SK-N-SH treated with all-trans-retinoic acid at 6 μM for 48 hours (cell line): ENCODE measurements at regions not wholly inside any gene's neighbourhood (a gene's known extent, or its start where the extent isn't known, plus 50 kb on each side); places are given as distances from the start of the nearest gene placed in this dataset.

Source experiments
- ATAC-seq: fragments of 200-7000 bp; cut with Tn5 transposase; 3 replicates; pipeline ENCODE4 v1.9.1; 2020; ENCODE audit warnings: mild to moderate bottlenecking, moderate library complexity
- ARNTL ChIP-seq: fragments of 450-650 bp; formaldehyde crosslinking; IDR thresholded peaks from 2 replicates; pipeline ENCODE4 v1.5.0; 2020; ENCODE audit warnings: low read depth, mild to moderate bottlenecking, moderate library complexity, borderline replicate concordance
- BACH2 ChIP-seq: fragments of 250-450 bp; sonication (Bioruptor Pico); IDR thresholded peaks from 2 replicates; pipeline ENCODE4 v1.9.0; 2021; ENCODE audit warnings: mild to moderate bottlenecking, borderline replicate concordance
- CSDC2 ChIP-seq: fragments of 250-450 bp; sonication (Bioruptor Pico); IDR thresholded peaks from 2 replicates; pipeline ENCODE4 v1.5.0; 2020; ENCODE audit warnings: mild to moderate bottlenecking, moderate library complexity
- GLIS3 ChIP-seq: fragments of 250-450 bp; sonication (Bioruptor Pico); IDR thresholded peaks from 2 replicates; pipeline ENCODE4 v1.5.0; 2020; ENCODE audit warnings: mild to moderate bottlenecking, moderate library complexity
- ISL1 ChIP-seq: fragments of 250-450 bp; sonication (Bioruptor Pico); IDR thresholded peaks from 2 replicates; pipeline ENCODE4 v2.1.2; 2022; ENCODE audit warnings: mild to moderate bottlenecking, moderate library complexity
- OSR1 ChIP-seq: fragments of 250-450 bp; sonication (Bioruptor Pico); IDR thresholded peaks from 2 replicates; pipeline ENCODE4 v1.8.0; 2022; ENCODE audit warnings: moderate library complexity, mild to moderate bottlenecking, inconsistent platforms
- PPARA ChIP-seq: fragments of 250-450 bp; sonication (Bioruptor Pico); IDR thresholded peaks from 2 replicates; pipeline ENCODE4 v1.5.0; 2020; ENCODE audit warnings: mild to moderate bottlenecking, borderline replicate concordance
- RARB ChIP-seq: fragments of 250-450 bp; sonication (Bioruptor Pico); IDR thresholded peaks from 2 replicates; pipeline ENCODE4 v1.8.0; 2021; ENCODE audit warnings: mild to moderate bottlenecking, moderate library complexity
- SNAI2 ChIP-seq: fragments of 250-450 bp; sonication (Bioruptor Pico); IDR thresholded peaks from 2 replicates; pipeline ENCODE4 v1.5.0; 2020; ENCODE audit warnings: mild to moderate bottlenecking, moderate library complexity
- TCF4 ChIP-seq: fragments of 250-450 bp; sonication (Bioruptor Pico); IDR thresholded peaks from 2 replicates; pipeline ENCODE4 v1.8.0; 2021; ENCODE audit warnings: mild to moderate bottlenecking, moderate library complexity, borderline replicate concordance
- TOX ChIP-seq: fragments of 250-450 bp; sonication (Bioruptor Pico); IDR thresholded peaks from 2 replicates; pipeline ENCODE4 v1.8.0; 2021; ENCODE audit warnings: mild to moderate bottlenecking, moderate library complexity, borderline replicate concordance
- ZC3H10 ChIP-seq: fragments of 250-450 bp; sonication (Bioruptor Pico); IDR thresholded peaks from 2 replicates; pipeline ENCODE4 v1.5.1; 2021; ENCODE audit warnings: mild to moderate bottlenecking, moderate library complexity
- ZFP3 ChIP-seq: fragments of 250-450 bp; sonication (Bioruptor Pico); IDR thresholded peaks from 2 replicates; pipeline ENCODE4 v1.5.0; 2020; ENCODE audit warnings: mild to moderate bottlenecking, moderate library complexity
- ZFP30 ChIP-seq: fragments of 450-650 bp; formaldehyde crosslinking; IDR thresholded peaks from 2 replicates; pipeline ENCODE4 v1.5.0; 2022; ENCODE audit warnings: mild to moderate bottlenecking, moderate library complexity
- ZNF565 ChIP-seq: fragments of 450-650 bp; formaldehyde crosslinking; conservative IDR thresholded peaks from 2 replicates; pipeline ENCODE4 v1.5.0; 2020; ENCODE audit warnings: low read depth, mild to moderate bottlenecking, moderate library complexity
- ZNF70 ChIP-seq: fragments of 450-650 bp; formaldehyde crosslinking; IDR thresholded peaks from 2 replicates; pipeline ENCODE4 v1.5.0; 2020; ENCODE audit warnings: mild to moderate bottlenecking, moderate library complexity
- ZNF8 ChIP-seq: fragments of 450-650 bp; formaldehyde crosslinking; IDR thresholded peaks from 2 replicates; pipeline ENCODE4 v1.5.0; 2020; ENCODE audit warnings: mild to moderate bottlenecking, moderate library complexity
- TF ChIP-seq, protein P1 (sequence below): fragments of 250-450 bp; sonication (Bioruptor Pico); IDR thresholded peaks from 2 replicates; pipeline ENCODE4 v1.5.1; 2021; ENCODE audit warnings: mild to moderate bottlenecking, moderate library complexity
- TF ChIP-seq, protein P2 (sequence below): fragments of 250-450 bp; sonication (Bioruptor Pico); IDR thresholded peaks from 2 replicates; pipeline ENCODE4 v1.5.1; 2020; ENCODE audit warnings: low read depth, mild to moderate bottlenecking, moderate library complexity
- TF ChIP-seq, protein P3 (sequence below): fragments of 250-450 bp; sonication (Bioruptor Pico); IDR thresholded peaks from 2 replicates; pipeline ENCODE4 v1.5.0; 2020; ENCODE audit warnings: mild to moderate bottlenecking, moderate library complexity
- TF ChIP-seq, protein P4 (sequence below): fragments of 250-450 bp; sonication (Bioruptor Pico); IDR thresholded peaks from 2 replicates; pipeline ENCODE4 v1.8.0; 2020; ENCODE audit warnings: mild to moderate bottlenecking, moderate library complexity, borderline replicate concordance
- TF ChIP-seq, protein P5 (sequence below): fragments of 250-450 bp; sonication (Bioruptor Pico); IDR thresholded peaks from 2 replicates; pipeline ENCODE4 v1.8.0; 2021; ENCODE audit warnings: low read depth, mild to moderate bottlenecking, moderate library complexity, borderline replicate concordance

DNA sequence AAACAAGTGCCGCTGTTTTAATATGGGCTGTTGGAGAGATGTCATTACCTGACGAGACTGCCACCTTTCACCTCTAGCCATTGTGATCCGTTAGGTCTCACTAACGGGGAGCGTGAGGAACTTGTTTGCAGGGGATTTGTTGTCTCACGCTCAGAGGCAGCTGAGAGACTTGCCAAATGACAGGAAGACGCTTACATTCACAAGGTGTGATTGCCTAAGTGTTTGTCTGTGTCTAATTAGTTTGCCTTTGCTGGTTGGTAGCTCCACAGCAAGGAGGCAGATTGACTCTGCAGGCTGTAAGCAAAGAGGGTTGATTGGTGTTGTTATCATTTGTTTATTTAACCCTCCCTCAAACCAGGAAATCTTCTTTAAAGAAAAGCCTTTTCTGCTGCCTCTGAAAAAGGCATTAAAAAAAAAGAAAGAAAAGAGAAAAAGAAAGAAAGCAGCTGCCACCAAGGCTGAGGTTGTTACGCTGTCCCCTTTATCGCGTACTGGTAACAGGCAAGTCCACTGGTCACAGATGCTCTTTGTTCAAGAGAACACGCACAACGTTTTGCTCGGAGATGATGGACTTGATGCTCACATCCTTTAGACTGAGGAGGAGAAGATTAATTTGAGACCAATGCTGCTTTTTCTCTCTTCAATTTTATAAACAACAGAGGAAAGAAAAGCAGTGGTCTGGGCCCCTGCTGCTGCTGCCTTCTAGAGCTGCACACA lies 203.9 kb downstream of the ZNF326 start:
- no peak for TF ChIP-seq TCF4 (CRISPR knock-in tag)
- TF ChIP-seq ZNF565 (CRISPR knock-in tag): no peak
- TF ChIP-seq, protein P1, sequence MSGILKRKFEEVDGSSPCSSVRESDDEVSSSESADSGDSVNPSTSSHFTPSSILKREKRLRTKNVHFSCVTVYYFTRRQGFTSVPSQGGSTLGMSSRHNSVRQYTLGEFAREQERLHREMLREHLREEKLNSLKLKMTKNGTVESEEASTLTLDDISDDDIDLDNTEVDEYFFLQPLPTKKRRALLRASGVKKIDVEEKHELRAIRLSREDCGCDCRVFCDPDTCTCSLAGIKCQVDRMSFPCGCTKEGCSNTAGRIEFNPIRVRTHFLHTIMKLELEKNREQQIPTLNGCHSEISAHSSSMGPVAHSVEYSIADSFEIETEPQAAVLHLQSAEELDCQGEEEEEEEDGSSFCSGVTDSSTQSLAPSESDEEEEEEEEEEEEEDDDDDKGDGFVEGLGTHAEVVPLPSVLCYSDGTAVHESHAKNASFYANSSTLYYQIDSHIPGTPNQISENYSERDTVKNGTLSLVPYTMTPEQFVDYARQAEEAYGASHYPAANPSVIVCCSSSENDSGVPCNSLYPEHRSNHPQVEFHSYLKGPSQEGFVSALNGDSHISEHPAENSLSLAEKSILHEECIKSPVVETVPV: no peak
- TF ChIP-seq, protein P2, sequence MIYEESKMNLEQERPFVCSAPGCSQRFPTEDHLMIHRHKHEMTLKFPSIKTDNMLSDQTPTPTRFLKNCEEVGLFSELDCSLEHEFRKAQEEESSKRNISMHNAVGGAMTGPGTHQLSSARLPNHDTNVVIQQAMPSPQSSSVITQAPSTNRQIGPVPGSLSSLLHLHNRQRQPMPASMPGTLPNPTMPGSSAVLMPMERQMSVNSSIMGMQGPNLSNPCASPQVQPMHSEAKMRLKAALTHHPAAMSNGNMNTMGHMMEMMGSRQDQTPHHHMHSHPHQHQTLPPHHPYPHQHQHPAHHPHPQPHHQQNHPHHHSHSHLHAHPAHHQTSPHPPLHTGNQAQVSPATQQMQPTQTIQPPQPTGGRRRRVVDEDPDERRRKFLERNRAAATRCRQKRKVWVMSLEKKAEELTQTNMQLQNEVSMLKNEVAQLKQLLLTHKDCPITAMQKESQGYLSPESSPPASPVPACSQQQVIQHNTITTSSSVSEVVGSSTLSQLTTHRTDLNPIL: no peak
- TF ChIP-seq ZC3H10 (CRISPR knock-in tag): no peak
- TF ChIP-seq PPARA (CRISPR knock-in tag): no peak
- TF ChIP-seq CSDC2 (CRISPR knock-in tag): no peak
- TF ChIP-seq, protein P3, sequence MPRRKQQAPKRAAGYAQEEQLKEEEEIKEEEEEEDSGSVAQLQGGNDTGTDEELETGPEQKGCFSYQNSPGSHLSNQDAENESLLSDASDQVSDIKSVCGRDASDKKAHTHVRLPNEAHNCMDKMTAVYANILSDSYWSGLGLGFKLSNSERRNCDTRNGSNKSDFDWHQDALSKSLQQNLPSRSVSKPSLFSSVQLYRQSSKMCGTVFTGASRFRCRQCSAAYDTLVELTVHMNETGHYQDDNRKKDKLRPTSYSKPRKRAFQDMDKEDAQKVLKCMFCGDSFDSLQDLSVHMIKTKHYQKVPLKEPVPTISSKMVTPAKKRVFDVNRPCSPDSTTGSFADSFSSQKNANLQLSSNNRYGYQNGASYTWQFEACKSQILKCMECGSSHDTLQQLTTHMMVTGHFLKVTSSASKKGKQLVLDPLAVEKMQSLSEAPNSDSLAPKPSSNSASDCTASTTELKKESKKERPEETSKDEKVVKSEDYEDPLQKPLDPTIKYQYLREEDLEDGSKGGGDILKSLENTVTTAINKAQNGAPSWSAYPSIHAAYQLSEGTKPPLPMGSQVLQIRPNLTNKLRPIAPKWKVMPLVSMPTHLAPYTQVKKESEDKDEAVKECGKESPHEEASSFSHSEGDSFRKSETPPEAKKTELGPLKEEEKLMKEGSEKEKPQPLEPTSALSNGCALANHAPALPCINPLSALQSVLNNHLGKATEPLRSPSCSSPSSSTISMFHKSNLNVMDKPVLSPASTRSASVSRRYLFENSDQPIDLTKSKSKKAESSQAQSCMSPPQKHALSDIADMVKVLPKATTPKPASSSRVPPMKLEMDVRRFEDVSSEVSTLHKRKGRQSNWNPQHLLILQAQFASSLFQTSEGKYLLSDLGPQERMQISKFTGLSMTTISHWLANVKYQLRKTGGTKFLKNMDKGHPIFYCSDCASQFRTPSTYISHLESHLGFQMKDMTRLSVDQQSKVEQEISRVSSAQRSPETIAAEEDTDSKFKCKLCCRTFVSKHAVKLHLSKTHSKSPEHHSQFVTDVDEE (CRISPR knock-in tag): no peak
- TF ChIP-seq TOX: no peak
- no peak for TF ChIP-seq ARNTL
- TF ChIP-seq OSR1 (CRISPR knock-in tag): no peak
- no peak for TF ChIP-seq RARB (CRISPR knock-in tag)
- TF ChIP-seq ZFP30: no peak
- no peak for TF ChIP-seq ZNF8
- no peak for TF ChIP-seq GLIS3 (CRISPR knock-in tag)
- no peak for TF ChIP-seq SNAI2 (CRISPR knock-in tag)
- TF ChIP-seq, all 23 proteins: peak for 0
- no peak for ATAC-seq

DNA sequence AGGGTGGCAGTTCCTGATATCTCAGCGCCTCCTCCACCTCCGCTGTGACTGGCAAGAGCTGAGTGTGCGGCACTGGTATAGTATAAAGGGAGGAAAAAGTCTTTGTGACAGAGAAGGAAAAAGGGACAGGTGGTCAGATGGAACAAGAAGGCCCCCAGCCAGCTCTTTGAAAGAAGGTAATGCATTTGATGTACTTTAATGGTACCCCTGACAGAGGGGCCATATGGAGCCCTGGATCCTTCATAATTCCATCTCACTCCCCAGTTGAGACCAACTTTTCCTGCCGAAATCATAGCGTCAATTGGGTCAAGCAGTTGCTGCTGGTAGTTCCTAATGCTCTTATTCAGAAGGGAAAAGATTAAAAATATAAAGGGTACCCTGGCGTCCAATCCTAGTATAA lies 198.2 kb downstream of the ZNF326 start:
- TF ChIP-seq TOX (no peak), ZNF70 (CRISPR knock-in tag) (no peak), RARB (CRISPR knock-in tag) (no peak), ISL1 (no peak), GLIS3 (CRISPR knock-in tag) (no peak), OSR1 (CRISPR knock-in tag) (no peak), PPARA (CRISPR knock-in tag) (no peak), SNAI2 (CRISPR knock-in tag) (no peak), ZFP3 (CRISPR knock-in tag) (no peak), BACH2 (CRISPR knock-in tag) (no peak), ZC3H10 (CRISPR knock-in tag) (no peak), ZNF565 (CRISPR knock-in tag) (no peak), CSDC2 (CRISPR knock-in tag) (no peak)
- TF ChIP-seq, protein P3 (CRISPR knock-in tag): no peak
- TF ChIP-seq, protein P4, sequence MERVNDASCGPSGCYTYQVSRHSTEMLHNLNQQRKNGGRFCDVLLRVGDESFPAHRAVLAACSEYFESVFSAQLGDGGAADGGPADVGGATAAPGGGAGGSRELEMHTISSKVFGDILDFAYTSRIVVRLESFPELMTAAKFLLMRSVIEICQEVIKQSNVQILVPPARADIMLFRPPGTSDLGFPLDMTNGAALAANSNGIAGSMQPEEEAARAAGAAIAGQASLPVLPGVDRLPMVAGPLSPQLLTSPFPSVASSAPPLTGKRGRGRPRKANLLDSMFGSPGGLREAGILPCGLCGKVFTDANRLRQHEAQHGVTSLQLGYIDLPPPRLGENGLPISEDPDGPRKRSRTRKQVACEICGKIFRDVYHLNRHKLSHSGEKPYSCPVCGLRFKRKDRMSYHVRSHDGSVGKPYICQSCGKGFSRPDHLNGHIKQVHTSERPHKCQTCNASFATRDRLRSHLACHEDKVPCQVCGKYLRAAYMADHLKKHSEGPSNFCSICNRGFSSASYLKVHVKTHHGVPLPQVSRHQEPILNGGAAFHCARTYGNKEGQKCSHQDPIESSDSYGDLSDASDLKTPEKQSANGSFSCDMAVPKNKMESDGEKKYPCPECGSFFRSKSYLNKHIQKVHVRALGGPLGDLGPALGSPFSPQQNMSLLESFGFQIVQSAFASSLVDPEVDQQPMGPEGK (CRISPR knock-in tag): no peak
- TF ChIP-seq, protein P2: no peak
- TF ChIP-seq, protein P5, sequence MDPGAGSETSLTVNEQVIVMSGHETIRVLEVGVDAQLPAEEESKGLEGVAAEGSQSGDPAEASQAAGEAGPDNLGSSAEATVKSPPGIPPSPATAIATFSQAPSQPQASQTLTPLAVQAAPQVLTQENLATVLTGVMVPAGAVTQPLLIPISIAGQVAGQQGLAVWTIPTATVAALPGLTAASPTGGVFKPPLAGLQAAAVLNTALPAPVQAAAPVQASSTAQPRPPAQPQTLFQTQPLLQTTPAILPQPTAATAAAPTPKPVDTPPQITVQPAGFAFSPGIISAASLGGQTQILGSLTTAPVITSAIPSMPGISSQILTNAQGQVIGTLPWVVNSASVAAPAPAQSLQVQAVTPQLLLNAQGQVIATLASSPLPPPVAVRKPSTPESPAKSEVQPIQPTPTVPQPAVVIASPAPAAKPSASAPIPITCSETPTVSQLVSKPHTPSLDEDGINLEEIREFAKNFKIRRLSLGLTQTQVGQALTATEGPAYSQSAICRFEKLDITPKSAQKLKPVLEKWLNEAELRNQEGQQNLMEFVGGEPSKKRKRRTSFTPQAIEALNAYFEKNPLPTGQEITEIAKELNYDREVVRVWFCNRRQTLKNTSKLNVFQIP (CRISPR knock-in tag): no peak
- ATAC-seq: no peak
